Urinary bladder (tissue), 3 donors: ENCODE measurements at regions not wholly inside any gene's neighbourhood (a gene's known extent, or its start where the extent isn't known, plus 50 kb on each side); places are given as distances from the start of the nearest gene placed in this dataset.

Experiments used
- DNase-seq: peaks from one replicate; pipeline ENCODE4 v3.0.0-alpha.2; 2015; ENCODE audit errors: extremely low spot score
- H3K27ac ChIP-seq: one replicate; pipeline ENCODE4 v1.5.1; 2013; ENCODE audit warnings: low read depth, mild to moderate bottlenecking, moderate library complexity
- H3K36me3 ChIP-seq: one replicate; pipeline ENCODE4 v1.6.1; 2013; ENCODE audit warnings: mild to moderate bottlenecking, moderate library complexity; ENCODE audit not compliant: insufficient read depth
- H3K4me1 ChIP-seq: one replicate; pipeline ENCODE4 v1.6.1; 2013; ENCODE audit warnings: mild to moderate bottlenecking, moderate library complexity; ENCODE audit not compliant: insufficient read depth
- H3K4me3 ChIP-seq: one replicate; pipeline ENCODE4 v1.5.1; 2013; ENCODE audit warnings: low read depth, low read length
- WGBS: extraction: QIAGEN DNeasy Blood & Tissue Kit; methylation state at CpG from one replicate; pipeline ENCODE4 v1.1.7; 2013; 5-methylcytosine and 5-hydroxymethylcytosine counted together
- donor health status: healthy with polysubstance abuse.
- donor health status: healthy.

- no peak overlapping the region for H3K4me3 ChIP-seq
- no peaks in the 10 kb centered on the region for H3K36me3 ChIP-seq
- WGBS, result 62% methylated on average over 8 of the region's 8 CpGs
- no peak overlapping the region for H3K27ac ChIP-seq
- DNase-seq, result no peak
- no peaks in the 10 kb centered on the region for H3K4me1 ChIP-seq
Measured at GRCh38 chr16:5837007-5837670, 739.5 kb upstream of the EEF2KMT start.

- Histone ChIP-seq H3K27ac (no peak overlapping the region), H3K4me1 (no peaks in the 10 kb centered on the region), H3K4me3 (no peak overlapping the region), H3K36me3 (no peaks in the 10 kb centered on the region)
- WGBS, result 58% methylated on average over 8 of the region's 8 CpGs
- no peak for DNase-seq
Measured at GRCh38 chr16:5835876-5836275, 738.3 kb upstream of the EEF2KMT start.

- Histone ChIP-seq H3K27ac (no peak overlapping the region), H3K4me3 (no peak overlapping the region), H3K36me3 (no peaks in the 10 kb centered on the region), H3K4me1 (no peaks in the 10 kb centered on the region)
- DNase-seq, result no peak
- WGBS, result 70% methylated on average over 1 of the region's 1 CpG
Measured at GRCh38 chr16:5826332-5826731, 728.7 kb upstream of the EEF2KMT start.

GRCh38 chr16:5820472-5820871 is 722.9 kb upstream of the EEF2KMT start:
- Histone ChIP-seq H3K27ac (no peak overlapping the region), H3K4me3 (no peak overlapping the region), H3K4me1 (no peaks in the 10 kb centered on the region), H3K36me3 (no peaks in the 10 kb centered on the region)
- no peak for DNase-seq
- WGBS, result 82% methylated on average over 13 of the region's 13 CpGs

GRCh38 chr16:5815570-5816237 is 718.1 kb upstream of the EEF2KMT start:
- Histone ChIP-seq H3K36me3 (no peaks in the 10 kb centered on the region), H3K4me1 (no peaks in the 10 kb centered on the region), H3K27ac (no peak overlapping the region), H3K4me3 (no peak overlapping the region)
- DNase-seq, result no peak
- WGBS, result 67% methylated on average over 6 of the region's 6 CpGs

GRCh38 chr16:5801396-5801795 is 703.8 kb upstream of the EEF2KMT start:
- no peak overlapping the region for H3K27ac ChIP-seq
- no peaks in the 10 kb centered on the region for H3K36me3 ChIP-seq
- 88% methylated on average over 8 of the region's 8 CpGs for WGBS
- DNase-seq, result no peak
- no peak overlapping the region for H3K4me3 ChIP-seq
- no peaks in the 10 kb centered on the region for H3K4me1 ChIP-seq

- DNase-seq, result no peak
- 66% methylated on average over 5 of the region's 5 CpGs for WGBS
- H3K4me1 ChIP-seq, result no peaks in the 10 kb centered on the region
Measured at GRCh38 chr16:5793556-5793955, 696.0 kb upstream of the EEF2KMT start.

GRCh38 chr16:5791011-5791657 is 693.5 kb upstream of the EEF2KMT start:
- Histone ChIP-seq H3K36me3 (no peaks in the 10 kb centered on the region), H3K4me1 (no peaks in the 10 kb centered on the region), H3K4me3 (no peak overlapping the region), H3K27ac (no peak overlapping the region)
- 68% methylated on average over 8 of the region's 8 CpGs for WGBS
- DNase-seq, result no peak

More at GRCh38 chr16:5793556-5793955, 696.0 kb upstream of the EEF2KMT start:
- Histone ChIP-seq H3K27ac (no peak overlapping the region), H3K36me3 (no peaks in the 10 kb centered on the region), H3K4me3 (no peak overlapping the region)

- H3K4me3 ChIP-seq, result no peak overlapping the region
- no peaks in the 10 kb centered on the region for H3K36me3 ChIP-seq
- WGBS, result 52% methylated on average over 4 of the region's 4 CpGs
- no peaks in the 10 kb centered on the region for H3K4me1 ChIP-seq
- no peak for DNase-seq
- H3K27ac ChIP-seq, result no peak overlapping the region
Measured at GRCh38 chr16:5790512-5790911, 692.9 kb upstream of the EEF2KMT start.

GRCh38 chr16:5789033-5789432 is 691.4 kb upstream of the EEF2KMT start:
- 83% methylated on average over 2 of the region's 2 CpGs for WGBS
- Histone ChIP-seq H3K4me3 (no peak overlapping the region), H3K27ac (no peak overlapping the region), H3K4me1 (no peaks in the 10 kb centered on the region), H3K36me3 (no peaks in the 10 kb centered on the region)
- no peak for DNase-seq

- Histone ChIP-seq H3K36me3 (no peaks in the 10 kb centered on the region), H3K27ac (no peak overlapping the region), H3K4me3 (no peak overlapping the region), H3K4me1 (no peaks in the 10 kb centered on the region)
- no peak for DNase-seq
- WGBS, result 83% methylated on average over 4 of the region's 4 CpGs
Measured at GRCh38 chr16:5781436-5781835, 683.8 kb upstream of the EEF2KMT start.

GRCh38 chr16:5776876-5777275 is 679.3 kb upstream of the EEF2KMT start:
- Histone ChIP-seq H3K27ac (no peak overlapping the region), H3K4me1 (no peaks in the 10 kb centered on the region), H3K4me3 (no peak overlapping the region), H3K36me3 (no peaks in the 10 kb centered on the region)
- WGBS, result 52% methylated on average over 2 of the region's 2 CpGs
- DNase-seq, result no peak

- no peaks in the 10 kb centered on the region for H3K36me3 ChIP-seq
- no peak overlapping the region for H3K27ac ChIP-seq
- no peak for DNase-seq
- H3K4me1 ChIP-seq, result no peaks in the 10 kb centered on the region
- H3K4me3 ChIP-seq, result no peak overlapping the region
- WGBS, result 65% methylated on average over 5 of the region's 5 CpGs
Measured at GRCh38 chr16:5775916-5776315, 678.3 kb upstream of the EEF2KMT start.

GRCh38 chr16:5770118-5770517 is 672.5 kb upstream of the EEF2KMT start:
- H3K27ac ChIP-seq, result no peak overlapping the region
- H3K4me1 ChIP-seq, result no peaks in the 10 kb centered on the region
- 83% methylated on average over 2 of the region's 2 CpGs for WGBS
- H3K36me3 ChIP-seq, result no peaks in the 10 kb centered on the region
- H3K4me3 ChIP-seq, result no peak overlapping the region
- no peak for DNase-seq
